ELF-1 (cell line): ENCODE measurements at regions not wholly inside any gene's neighbourhood (a gene's known extent, or its start where the extent isn't known, plus 50 kb on each side); places are given as distances from the start of the nearest gene placed in this dataset.

Experiments
- DNase-seq: peaks from one replicate; pipeline ENCODE4 v3.0.0-alpha.2; 2016; ENCODE audit warnings: low read depth, low spot score

- DNase-seq, result no peak
Observed at GRCh38 chr6:18672852-18673251, 285.7 kb downstream of the RNF144B start.

DNA sequence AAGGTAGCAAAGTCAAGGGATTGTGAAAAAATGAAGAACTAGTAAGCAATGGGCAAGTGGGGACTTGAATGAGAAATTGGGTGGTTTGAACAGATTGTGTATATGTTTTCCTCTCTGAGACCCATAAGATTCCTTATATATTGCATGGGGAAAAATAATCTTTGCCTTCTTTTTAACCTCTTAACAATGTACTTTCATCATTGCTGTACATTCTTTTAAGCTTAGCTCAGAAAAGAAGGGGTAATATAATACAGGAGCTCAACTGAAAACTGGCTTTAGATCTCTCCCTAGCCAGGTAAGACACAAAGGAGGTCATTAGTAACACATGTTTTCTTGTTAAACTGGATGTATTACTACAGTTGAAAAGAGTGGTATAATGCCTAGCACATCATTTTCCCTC is 287.2 kb downstream of the RNF144B start:
- DNase-seq, result no peak

- no peak for DNase-seq
Observed at GRCh38 chr6:18675881-18676280, 288.7 kb downstream of the RNF144B start.

- no peak for DNase-seq
Observed at GRCh38 chr6:18676548-18676947, 289.4 kb downstream of the RNF144B start.

DNA sequence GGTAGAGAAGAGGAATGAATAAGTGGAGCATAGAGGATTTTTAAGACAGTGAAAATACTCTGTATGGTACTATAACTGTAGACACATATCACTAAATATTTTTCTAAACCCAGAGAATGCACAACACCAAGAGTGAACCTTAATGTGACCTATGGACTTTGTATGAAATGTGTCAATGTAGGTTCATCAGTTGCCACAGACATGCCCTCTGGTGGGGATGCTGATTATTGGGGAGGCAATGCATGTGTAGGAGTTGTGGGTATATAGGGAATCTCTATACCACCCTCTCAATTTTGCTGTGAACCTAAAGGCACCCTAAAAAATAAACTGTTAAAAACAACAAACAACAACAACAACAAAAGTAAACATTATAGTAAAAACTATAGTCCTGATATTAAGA is 293.7 kb downstream of the RNF144B start:
- DNase-seq, result no peak

GRCh38 chr6:18681832-18682503 is 294.8 kb downstream of the RNF144B start:
- no peak for DNase-seq

- DNase-seq, result no peak
Observed at GRCh38 chr6:18684343-18684742, 297.2 kb downstream of the RNF144B start.

- DNase-seq, result no peak
Observed at GRCh38 chr6:18692929-18693685, 306.0 kb downstream of the RNF144B start.

DNA sequence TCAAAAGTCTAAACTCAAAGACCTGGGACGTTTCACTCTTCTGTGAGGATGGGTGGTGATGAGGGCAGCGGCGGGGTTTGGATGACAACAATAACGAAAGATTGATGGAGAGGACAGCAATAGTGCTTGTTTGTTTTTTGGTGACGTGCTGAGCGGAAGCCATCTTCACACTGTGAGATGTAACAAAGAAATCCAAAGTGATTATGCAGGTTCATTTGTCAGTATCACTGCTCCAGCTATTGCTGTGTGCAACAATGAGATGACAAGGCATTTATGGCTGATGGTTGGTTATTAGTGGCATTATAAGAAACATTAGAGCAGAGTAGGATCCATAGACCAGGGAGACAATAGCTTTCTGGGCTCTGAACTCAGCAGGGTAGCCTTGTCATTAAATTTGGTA is 306.7 kb downstream of the RNF144B start:
- DNase-seq, result no peak

DNA sequence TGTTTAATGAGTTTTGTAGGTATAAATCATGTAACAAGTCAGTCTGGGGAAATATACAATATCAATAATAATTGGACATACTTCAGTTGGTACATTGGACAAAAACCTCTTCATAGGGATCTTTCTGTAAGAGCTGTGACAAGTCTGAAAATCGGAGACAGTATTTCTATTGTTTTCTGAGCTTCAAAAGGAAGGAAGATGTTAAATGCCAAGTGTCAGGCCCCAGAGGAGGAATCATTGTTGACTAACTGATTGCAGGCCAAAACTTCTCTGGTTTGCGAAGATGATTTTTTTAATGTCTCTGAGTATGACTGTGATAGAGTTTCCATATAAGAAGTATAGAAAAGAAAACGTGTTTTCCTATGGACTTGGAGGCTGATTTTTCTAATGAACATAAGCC is 316.4 kb downstream of the RNF144B start:
- DNase-seq, result no peak

DNA sequence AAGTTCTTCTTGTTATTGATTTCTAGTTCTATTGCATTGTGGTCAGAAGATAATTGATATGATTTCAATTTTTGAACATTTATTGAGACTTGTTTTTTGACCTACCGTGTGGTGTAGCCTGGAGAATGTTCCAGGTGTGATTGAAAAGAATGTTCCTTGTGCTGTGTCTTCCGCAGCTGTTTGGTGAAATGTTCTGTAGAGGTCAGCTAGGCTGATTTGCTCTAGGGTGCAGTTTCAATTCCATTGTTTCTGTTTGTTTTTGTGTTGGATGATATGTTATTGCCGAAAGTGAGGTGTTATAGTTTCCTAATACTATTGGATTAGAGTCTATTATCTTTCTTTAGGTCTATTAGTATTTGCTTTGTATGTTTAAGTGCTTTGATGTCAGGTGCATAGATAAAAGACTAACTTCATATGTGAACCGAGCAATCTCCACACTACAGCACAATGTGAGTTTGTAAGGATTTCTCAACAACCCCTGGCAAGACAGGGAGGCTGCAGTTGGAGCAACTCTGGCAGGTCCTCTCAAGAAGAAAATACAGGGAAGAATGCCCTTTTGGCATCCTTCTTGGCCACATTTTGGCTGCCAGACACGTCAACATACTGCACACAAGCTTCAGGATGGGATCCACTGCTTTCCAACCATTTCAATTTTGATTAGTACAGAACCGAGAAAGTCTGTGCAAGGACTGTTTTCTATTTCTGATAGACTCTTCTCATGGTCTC is 320.7 kb downstream of the RNF144B start:
- DNase-seq, result no peak

- DNase-seq, result no peak
Observed at GRCh38 chr6:18712595-18712994, 325.4 kb downstream of the RNF144B start.

DNA sequence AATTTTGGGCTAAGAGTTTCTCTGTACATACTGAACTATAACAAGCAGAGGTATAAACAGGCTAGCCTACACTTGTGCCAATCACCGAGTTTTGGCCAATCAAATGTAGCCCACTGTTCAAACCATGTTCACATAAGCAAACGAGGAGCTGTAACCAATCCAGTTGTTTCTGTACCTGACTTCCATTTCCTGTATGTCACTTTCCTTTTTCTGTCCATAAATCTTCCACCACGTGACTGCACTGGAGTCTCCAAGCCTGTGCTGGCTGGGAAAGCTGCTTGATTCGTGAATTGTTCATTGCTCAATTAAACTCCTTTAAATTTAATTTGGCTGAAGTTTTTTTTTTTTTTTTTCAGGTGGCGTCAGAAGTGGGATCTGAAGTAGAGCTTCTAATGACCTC is 332.9 kb downstream of the RNF144B start:
- DNase-seq, result no peak

- DNase-seq, result no peak
Observed at GRCh38 chr6:18724056-18724455, 336.9 kb downstream of the RNF144B start.

DNA sequence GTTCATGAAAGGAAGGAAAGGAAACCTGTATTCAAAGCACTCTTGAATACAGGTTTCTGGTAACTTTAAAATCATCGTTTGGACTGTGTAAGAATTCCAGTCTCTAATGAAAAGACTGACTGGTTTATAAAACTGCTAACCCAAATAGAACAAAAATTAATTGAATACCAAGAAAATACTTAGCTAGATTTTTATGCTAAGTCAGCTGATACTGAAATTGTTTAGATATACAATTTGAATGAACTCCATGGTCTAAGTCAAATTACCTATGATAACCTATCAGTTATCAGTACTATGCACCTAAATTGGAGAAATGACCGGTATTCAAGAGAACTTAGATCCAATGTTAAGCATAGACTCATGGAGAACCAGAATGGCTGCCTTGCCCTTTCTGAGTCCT is 338.3 kb downstream of the RNF144B start:
- no peak for DNase-seq

DNA sequence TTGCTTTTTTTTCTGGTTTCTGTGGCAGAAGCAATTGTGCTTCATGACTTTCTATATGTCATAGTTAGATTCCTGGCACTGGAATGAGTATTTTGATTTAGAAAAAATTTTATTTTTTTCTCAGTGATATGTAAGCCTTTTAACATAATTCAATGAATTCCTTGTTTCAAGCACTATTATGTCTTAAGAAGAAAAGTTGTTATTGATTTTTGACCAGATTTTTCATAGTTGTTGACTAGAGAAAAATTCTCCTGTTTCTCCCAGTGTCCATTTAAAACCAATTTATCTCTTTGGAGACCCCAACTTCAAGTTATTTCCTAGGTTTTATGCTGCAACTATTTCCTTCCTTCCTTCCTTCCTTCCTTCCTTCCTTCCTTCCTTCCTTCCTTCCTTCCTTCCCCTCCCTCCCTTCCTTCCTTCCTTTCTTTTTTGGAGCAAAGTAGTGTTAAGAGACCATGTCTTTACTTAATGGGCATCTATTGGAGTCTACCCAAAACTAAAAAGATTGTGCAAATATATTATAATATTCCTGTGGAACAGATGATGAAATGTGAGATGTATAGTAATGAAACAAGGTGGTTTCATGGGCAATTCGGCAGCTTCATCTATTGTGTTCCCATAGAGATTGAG is 346.9 kb downstream of the RNF144B start:
- DNase-seq, result no peak

- DNase-seq, result no peak
Observed at GRCh38 chr6:18741741-18742140, 354.6 kb downstream of the RNF144B start.

DNA sequence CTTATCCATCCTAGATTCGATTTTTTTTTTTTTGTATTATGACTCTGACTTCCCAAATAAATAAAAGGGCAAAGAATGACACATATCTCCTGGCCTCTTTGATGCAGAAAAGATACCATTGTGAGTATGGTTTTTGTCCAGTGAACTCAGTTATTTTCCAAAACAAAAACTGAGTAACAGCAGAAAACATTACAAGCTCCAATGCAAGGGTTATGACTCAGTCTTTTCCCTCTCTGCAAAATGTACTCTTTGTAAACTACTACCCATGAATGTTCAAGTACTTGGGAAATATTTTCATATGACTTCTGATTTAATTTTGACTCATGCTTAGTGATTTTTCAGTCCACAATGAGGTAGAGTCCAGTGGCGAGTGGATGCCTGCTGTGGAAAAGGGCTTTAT is 355.3 kb downstream of the RNF144B start:
- DNase-seq, result no peak

DNA sequence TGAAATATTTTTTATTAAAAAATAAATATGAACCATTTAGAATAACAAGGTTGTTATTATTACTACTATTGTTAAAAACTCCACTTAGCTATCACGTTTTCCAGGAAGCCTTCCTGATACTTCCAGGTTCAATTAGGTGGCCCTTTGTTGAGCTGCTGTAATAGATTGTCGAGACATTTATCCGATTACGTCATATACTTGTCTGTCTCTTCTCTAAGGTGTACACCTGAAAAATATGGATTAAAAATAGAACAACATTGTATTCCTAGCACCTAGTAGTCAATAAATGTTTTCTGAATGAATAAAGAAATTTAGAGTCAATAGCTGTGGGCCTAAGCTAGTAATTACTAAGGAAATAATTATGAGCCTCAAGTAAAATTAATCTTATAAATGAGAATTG is 359.6 kb downstream of the RNF144B start:
- DNase-seq, result no peak

- no peak for DNase-seq
Observed at GRCh38 chr6:18748314-18748713, 361.2 kb downstream of the RNF144B start.

DNA sequence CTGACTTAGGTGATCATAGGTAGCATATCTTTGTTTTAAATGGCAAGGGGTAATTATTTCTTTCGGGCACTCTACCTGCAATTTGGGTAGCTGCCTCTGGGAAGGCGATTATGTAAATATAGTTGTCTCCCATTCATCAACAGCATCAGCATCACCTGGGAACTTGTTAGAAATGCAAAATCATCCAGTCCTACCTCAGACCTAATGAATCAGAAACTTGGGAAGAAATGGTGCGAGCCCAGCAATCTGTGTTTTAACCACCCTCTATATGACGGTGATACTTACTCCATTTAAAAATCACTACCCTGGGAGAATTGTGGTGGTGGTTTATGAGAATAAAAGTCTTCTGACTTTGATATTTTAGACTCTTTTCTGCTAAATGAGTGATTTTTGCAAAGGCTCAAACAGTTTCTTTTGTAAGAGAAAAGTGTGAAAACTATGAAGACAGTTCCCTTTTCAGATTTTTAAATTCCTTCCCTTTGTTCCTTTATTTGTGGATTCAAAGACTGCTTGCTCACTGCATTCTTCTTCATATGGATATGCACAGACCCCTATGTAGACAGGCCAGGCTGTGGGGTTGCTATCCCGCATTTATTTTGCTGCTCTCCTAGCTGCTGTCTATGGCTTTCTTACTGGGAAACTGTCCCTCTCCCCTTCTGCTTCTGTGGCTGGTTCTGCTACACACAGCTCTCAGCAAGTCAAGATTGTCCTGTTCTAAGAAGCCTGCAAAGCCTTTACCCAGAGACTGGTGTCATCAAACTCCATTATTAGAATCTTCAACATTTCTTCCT is 365.3 kb downstream of the RNF144B start:
- DNase-seq, result peak; percentile 4
